22Rv1 (cell line): ENCODE measurements at regions not wholly inside any gene's neighbourhood (a gene's known extent, or its start where the extent isn't known, plus 50 kb on each side); places are given as distances from the start of the nearest gene placed in this dataset.

Experiments used
- CTCF ChIP-seq: fragments of 450-650 bp; IDR thresholded peaks from 2 replicates; pipeline ENCODE4 v1.5.1; 2017; ENCODE audit warnings: mild to moderate bottlenecking
- ZFX ChIP-seq: fragments of 450-650 bp; IDR thresholded peaks from 2 replicates; pipeline ENCODE4 v1.6.1; 2017; ENCODE audit warnings: antibody characterized with exemption, borderline replicate concordance

GRCh38 chr1:78825561-78825960 is 175.9 kb downstream of the IFI44 start:
- TF ChIP-seq CTCF: no peak
- no peak for TF ChIP-seq ZFX
